Renal cortex interstitium (tissue), 11 donors: ENCODE measurements at regions not wholly inside any gene's neighbourhood (a gene's known extent, or its start where the extent isn't known, plus 50 kb on each side); places are given as distances from the start of the nearest gene placed in this dataset.

Experiments
- DNase-seq, 11 donors: peaks; one replicate each; pipeline ENCODE4 v3.0.0-alpha.2; 2013; ENCODE audit warnings: low read depth in 9 of 11, low spot score in 4 of 11; ENCODE audit errors: extremely low read depth in 1 of 11

DNA sequence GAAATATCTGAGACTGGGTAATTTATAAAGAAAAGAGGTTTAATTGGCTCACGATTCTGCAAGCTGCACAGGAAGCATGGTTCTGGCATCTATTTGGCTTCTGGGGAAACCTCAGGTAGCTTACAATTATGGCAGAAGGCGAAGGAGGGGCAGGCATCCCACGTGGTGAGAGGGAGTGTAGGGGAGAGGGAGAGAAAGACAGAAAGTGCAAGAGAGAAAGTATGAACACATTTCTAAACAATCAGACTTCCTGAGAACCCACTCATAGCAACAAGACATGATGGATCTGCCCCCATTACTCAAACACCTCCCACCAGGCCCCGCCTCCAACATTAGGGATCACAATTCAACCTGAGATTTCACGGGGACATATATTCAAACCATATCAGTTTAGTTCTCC is 107.4 kb downstream of the PERP start:
- DNase-seq = no peak

GRCh38 chr6:138000941-138001340 is 106.3 kb downstream of the PERP start:
- DNase-seq = no peak

GRCh38 chr6:138001750-138002349 is 105.4 kb downstream of the PERP start:
- peak; percentile 15 to 40 (median 31) for DNase-seq

- DNase-seq = peak in 5 of 11 donors; percentile 3 to 13 (median 4)
Observed at GRCh38 chr6:138004430-138005287, 102.6 kb downstream of the PERP start.

- no peak for DNase-seq
Observed at GRCh38 chr6:138005846-138006245, 101.4 kb downstream of the PERP start.

- DNase-seq = no peak
Observed at GRCh38 chr6:138007014-138007472, 100.2 kb downstream of the PERP start.

GRCh38 chr6:138008791-138009190 is 98.4 kb downstream of the PERP start:
- DNase-seq = no peak

DNA sequence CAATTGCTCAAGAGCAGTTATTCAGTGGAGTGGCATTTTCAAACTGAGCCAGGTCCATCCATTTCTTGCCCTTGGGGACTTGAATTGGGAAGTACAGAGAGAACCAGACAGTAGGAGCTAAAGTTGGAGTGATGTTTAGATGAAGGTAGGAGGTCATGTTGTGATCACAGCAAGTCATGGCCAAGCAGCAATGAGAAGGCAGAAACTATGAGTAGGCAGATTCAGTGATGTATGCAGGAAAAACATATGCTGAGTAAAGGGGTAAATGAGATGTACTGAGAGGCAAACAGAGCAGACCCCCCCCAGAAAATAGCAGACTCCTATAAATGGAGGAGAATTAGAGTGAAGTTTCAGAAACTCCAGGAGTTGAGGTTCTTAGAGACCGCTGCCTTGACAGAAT is 95.8 kb downstream of the PERP start:
- DNase-seq = no peak

GRCh38 chr6:138012682-138013081 is 94.5 kb downstream of the PERP start:
- DNase-seq = no peak

DNA sequence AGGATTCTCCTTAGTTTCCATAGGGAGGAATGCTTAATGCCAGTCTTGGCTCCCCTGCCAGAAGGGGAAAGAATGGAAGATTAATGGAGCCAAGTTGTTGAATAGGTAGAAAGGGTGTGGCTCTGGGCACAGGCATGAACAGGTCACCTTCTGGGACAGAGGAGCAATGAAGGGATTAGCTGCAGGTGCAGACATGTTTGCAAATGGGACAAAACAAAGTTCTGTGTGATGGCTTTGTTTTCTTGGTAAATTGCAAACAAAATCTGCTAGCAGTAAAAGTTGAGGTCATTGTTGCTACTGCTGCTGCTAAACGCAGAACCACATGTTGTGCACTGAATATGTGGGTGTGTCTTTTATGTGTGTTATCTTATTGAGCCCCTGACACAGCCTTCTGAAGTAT is 93.3 kb downstream of the PERP start:
- DNase-seq = no peak

DNA sequence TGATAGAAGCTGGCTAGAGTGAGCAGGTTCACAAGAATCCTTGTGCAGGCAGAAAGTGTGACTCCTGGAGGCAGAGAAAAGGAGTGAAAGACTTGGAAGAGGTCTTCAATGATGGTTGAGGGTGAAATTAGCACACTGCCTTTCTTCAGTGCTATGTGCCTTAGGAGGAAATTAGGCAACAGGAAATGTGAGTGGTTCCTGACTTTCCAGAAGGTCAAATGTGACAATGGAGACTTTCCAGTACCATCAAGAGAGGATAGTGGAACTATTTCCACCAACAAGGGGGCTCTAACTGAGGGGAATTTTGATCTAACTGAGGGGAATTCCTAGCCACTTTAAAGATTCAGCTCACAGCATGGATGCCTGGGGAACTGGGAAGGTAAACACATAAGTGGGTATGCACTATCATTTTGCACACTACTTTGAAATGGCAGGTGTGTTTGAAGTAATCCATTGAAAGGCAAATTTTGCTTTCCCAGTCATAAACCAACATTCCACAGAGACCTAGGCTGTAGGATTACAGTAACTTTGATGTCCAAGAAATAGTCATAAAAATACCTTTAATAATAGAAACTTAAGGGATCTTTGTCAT is 90.0 kb downstream of the PERP start:
- no peak for DNase-seq

GRCh38 chr6:138018297-138018696 is 88.9 kb downstream of the PERP start:
- no peak for DNase-seq

- DNase-seq = no peak
Observed at GRCh38 chr6:138025528-138025978, 81.7 kb downstream of the PERP start.

DNA sequence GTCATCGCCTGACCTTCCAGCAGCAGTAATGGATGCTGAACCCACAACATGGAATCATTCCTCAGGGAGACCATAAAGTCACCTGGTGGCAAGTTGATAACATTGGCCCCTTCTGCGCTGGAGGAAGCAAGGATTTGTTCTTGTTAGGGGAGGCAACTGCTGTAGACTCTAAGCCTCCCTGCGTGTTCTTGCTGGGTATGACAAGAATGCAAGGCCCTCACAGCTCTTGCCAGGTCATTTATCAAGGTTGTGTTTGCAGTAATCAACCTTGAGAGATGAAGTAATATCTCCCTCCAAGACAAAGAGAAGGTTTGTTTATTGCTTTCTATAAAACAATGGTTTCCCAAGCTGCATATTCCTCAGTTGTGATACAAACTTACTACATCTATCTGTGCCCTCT is 80.9 kb downstream of the PERP start:
- no peak for DNase-seq

GRCh38 chr6:138028893-138029292 is 78.3 kb downstream of the PERP start:
- DNase-seq = no peak

DNA sequence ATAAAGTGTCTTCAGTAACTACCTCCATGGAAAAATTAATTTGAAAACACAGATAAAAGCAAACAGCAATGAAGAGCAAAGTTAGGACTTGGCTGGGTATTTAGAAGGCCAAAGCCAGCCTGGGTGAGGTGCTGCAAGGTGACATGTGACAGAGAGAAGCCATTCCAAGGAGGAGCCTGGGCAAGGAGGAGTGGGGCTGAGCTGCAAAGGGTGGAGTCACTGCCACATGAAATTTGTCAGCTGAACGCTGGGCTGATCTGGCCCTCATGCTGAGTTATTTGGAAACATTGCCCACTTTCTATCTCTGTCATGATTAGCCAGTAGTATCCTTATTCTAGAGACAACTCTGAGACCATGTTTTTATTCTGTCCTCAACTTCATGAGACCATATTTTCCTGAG is 76.3 kb downstream of the PERP start:
- DNase-seq = no peak

- DNase-seq = no peak
Observed at GRCh38 chr6:138031417-138031816, 75.8 kb downstream of the PERP start.

DNA sequence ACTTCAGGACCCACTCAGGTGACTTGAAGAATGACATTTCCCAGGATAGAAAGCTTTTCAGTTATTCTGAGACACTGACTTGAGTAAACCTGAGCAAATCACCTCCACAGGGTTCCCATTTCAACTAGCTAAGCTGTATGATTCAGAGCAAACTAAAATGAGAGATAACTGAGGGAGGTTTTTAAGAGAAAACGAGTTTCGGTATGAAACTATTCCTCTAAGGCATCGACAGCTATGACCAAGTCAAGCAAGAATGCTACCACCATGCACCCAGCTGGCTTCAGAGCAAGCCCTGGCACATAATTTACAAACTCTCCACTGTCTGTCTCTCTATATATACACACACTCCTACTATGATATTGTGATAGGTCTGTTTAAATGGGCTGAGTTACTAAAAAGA is 75.4 kb downstream of the PERP start:
- no peak for DNase-seq

- DNase-seq = no peak
Observed at GRCh38 chr6:138032571-138032970, 74.6 kb downstream of the PERP start.

DNA sequence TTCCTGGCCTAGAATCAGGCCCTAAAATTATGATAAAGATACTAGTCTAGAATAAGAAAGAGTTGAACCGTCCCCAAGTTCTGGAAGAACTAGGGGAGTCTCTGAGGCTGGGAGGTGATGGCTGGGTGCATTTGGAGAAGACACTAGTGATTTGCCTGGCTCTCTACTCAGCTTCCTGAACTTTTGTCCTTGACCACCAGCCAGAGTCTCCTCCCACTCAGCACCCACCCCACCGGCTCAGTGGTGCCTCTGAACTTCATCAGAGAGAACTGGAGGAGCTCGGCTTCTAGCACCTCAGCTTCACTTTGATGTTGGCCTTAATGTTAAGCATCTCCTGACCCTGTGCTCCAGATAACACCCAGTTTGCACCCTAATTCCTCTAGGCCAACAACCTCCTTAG is 73.0 kb downstream of the PERP start:
- DNase-seq = no peak
